ENCODE measurements at regions not wholly inside any gene's neighbourhood (a gene's known extent, or its start where the extent isn't known, plus 50 kb on each side); places are given as distances from the start of the nearest gene placed in this dataset.

- Histone ChIP-seq H3K9me3 (no peaks in the 10 kb centered on the region), H3K27ac (no peak overlapping the region), H3K4me1 (no peaks in the 10 kb centered on the region), H3K4me3 (no peak overlapping the region), H3K27me3 (no peaks in the 10 kb centered on the region), H3K36me3 (replicated peaks in 1 of 2; ENCODE audit: insufficient read depth in 1 of 2, low read depth in 2 of 2) (no peaks in the 10 kb centered on the region)
- ATAC-seq (no peak), DNase-seq (no peak)
- no peak for TF ChIP-seq POLR2A (IDR thresholded peaks at IDR 0.05)
- no peak for TF ChIP-seq CTCF (IDR thresholded peaks at IDR 0.05)
- 89 to 94% methylated on average over 2 of the region's 2 CpGs for WGBS, 2 donors
- intact Hi-C loops (cut with DNase I) = no loop called here
These were observed 148.7 kb downstream of the CCDC71L start for GRCh38 chr7:106512217-106512616.

- no peak for ATAC-seq
- no peak overlapping the region for H3K27ac ChIP-seq
- H3K36me3 ChIP-seq (replicated peaks in 1 of 2; ENCODE audit: insufficient read depth in 1 of 2, low read depth in 2 of 2) = no peaks in the 10 kb centered on the region
- TF ChIP-seq CTCF (IDR thresholded peaks at IDR 0.05) (no peak), POLR2A (IDR thresholded peaks at IDR 0.05) (no peak)
- no peak overlapping the region for H3K4me3 ChIP-seq
- DNase-seq = no peak
- intact Hi-C loops (cut with DNase I) = no loop called here
- no peaks in the 10 kb centered on the region for H3K4me1 ChIP-seq
- no peaks in the 10 kb centered on the region for H3K9me3 ChIP-seq
- 69 to 81% methylated on average over 1 of the region's 1 CpG for WGBS, 2 donors
- no peaks in the 10 kb centered on the region for H3K27me3 ChIP-seq
These were observed 156.3 kb downstream of the CCDC71L start for GRCh38 chr7:106504645-106505044.

DNA sequence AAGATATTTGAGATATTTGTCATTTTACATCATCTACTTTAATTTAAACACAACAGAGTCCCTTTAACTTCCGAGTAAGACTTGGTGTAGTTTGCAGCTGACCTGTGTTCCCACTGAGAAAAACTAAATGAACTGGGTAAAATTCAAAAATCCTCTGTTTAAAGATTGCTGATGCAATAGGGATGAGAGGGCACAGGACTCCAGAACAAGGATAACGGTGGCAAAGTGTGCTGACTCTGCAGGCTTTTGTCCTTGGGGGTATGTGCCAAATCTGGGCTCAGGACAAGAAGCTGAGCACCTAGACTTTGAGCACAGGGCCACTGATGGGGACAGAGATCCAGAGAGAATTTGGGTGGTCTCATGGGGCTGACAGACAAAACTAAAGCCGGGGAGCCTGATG lies 156.8 kb downstream of the CCDC71L start:
- intact Hi-C loops (cut with DNase I) = no loop called here

DNA sequence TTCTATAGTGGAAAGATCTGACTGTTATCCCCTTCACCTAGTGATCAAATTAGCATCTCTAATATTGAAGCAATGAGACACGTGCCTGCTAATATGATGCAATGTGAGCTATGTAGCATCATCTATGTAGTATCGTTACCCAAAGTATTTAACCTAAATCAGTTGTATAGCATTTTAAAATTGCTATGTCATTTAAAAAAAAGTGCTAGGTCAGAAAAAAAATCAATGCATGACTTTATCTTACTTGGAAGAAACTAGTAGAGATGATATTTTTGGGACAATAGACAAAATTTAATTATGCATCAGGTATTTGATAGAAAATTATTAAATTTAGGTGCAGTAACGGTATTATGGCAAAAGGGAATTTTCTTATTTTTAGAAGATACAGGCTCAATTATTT lies 157.3 kb downstream of the CCDC71L start:
- no peaks in the 10 kb centered on the region for H3K4me1 ChIP-seq
- ATAC-seq = no peak
- 88 to 90% methylated on average over 3 of the region's 3 CpGs for WGBS, 2 donors
- no peak for DNase-seq
- no peak overlapping the region for H3K27ac ChIP-seq
- no peaks in the 10 kb centered on the region for H3K9me3 ChIP-seq
- H3K36me3 ChIP-seq (replicated peaks in 1 of 2; ENCODE audit: insufficient read depth in 1 of 2, low read depth in 2 of 2) = no peaks in the 10 kb centered on the region
- TF ChIP-seq POLR2A (IDR thresholded peaks at IDR 0.05) (no peak), CTCF (IDR thresholded peaks at IDR 0.05) (no peak)
- intact Hi-C loops (cut with DNase I) = no loop called here
- no peaks in the 10 kb centered on the region for H3K27me3 ChIP-seq
- no peak overlapping the region for H3K4me3 ChIP-seq

More for the DNA sequence above, 156.8 kb downstream of the CCDC71L start:
- TF ChIP-seq POLR2A (IDR thresholded peaks at IDR 0.05) = no peak
- TF ChIP-seq CTCF (IDR thresholded peaks at IDR 0.05) = no peak
- Histone ChIP-seq H3K4me1 (no peaks in the 10 kb centered on the region), H3K9me3 (no peaks in the 10 kb centered on the region), H3K27me3 (no peaks in the 10 kb centered on the region), H3K27ac (no peak overlapping the region), H3K4me3 (no peak overlapping the region), H3K36me3 (replicated peaks in 1 of 2; ENCODE audit: insufficient read depth in 1 of 2, low read depth in 2 of 2) (no peaks in the 10 kb centered on the region)
- WGBS, 2 donors = 74 to 79% methylated on average over 3 of the region's 3 CpGs
- ATAC-seq (no peak), DNase-seq (no peak)

Measured in body of pancreas (tissue), 4 donors.